SJSA1 (cell line): ENCODE measurements at regions not wholly inside any gene's neighbourhood (a gene's known extent, or its start where the extent isn't known, plus 50 kb on each side); places are given as distances from the start of the nearest gene placed in this dataset.

Source experiments
- DNase-seq, 2 experiments: peaks; one replicate each; pipeline ENCODE4 v3.0.0-alpha.2; 2015 to 2020; ENCODE audit warnings: low spot score in 2 of 2, low read depth in 1 of 2
- H3K27ac ChIP-seq: fragments of 250-450 bp; sonication (Bioruptor Pico); 2 replicates; pipeline ENCODE4 v1.5.1; 2020; ENCODE audit warnings: mild to moderate bottlenecking, moderate library complexity
- H3K27me3 ChIP-seq: fragments of 250-450 bp; sonication (Bioruptor Pico); replicated peaks from 2 replicates; pipeline ENCODE4 v1.5.1; 2020; ENCODE audit warnings: mild to moderate bottlenecking, moderate library complexity
- H3K36me3 ChIP-seq: fragments of 250-450 bp; sonication (Bioruptor Pico); 2 replicates; pipeline ENCODE4 v1.5.1; 2020; ENCODE audit warnings: mild to moderate bottlenecking
- H3K4me1 ChIP-seq: fragments of 250-450 bp; sonication (Bioruptor Pico); replicated peaks from 2 replicates; pipeline ENCODE4 v1.6.1; 2021; ENCODE audit warnings: mild to moderate bottlenecking
- H3K4me3 ChIP-seq: fragments of 250-450 bp; sonication (Bioruptor Pico); 2 replicates; pipeline ENCODE4 v1.5.1; 2020; ENCODE audit warnings: mild to moderate bottlenecking
- H3K9me3 ChIP-seq: fragments of 250-450 bp; sonication (Bioruptor Pico); replicated peaks from 2 replicates; pipeline ENCODE4 v1.5.1; 2020; ENCODE audit warnings: mild to moderate bottlenecking

- no peaks in the 10 kb centered on the region for H3K9me3 ChIP-seq
- no peak overlapping the region for H3K27ac ChIP-seq
- no peaks in the 10 kb centered on the region for H3K36me3 ChIP-seq
- H3K4me1 ChIP-seq = 0 out of 2 replicates have a peak, but pooled peaks cover 4% of the 10 kb centered on the region
- no peaks in the 10 kb centered on the region for H3K27me3 ChIP-seq
- DNase-seq = no peak
- H3K4me3 ChIP-seq = no peak overlapping the region
These were observed 63.2 kb upstream of the CCDC190 start for GRCh38 chr1:162924179-162924578.

- H3K27ac ChIP-seq = no peak overlapping the region
- H3K27me3 ChIP-seq = no peaks in the 10 kb centered on the region
- no peak overlapping the region for H3K4me3 ChIP-seq
- H3K36me3 ChIP-seq = no peaks in the 10 kb centered on the region
- no peak for DNase-seq
- H3K4me1 ChIP-seq = 0 out of 2 replicates have a peak, but pooled peaks cover 4% of the 10 kb centered on the region
- H3K9me3 ChIP-seq = no peaks in the 10 kb centered on the region
These were observed 61.2 kb upstream of the CCDC190 start for GRCh38 chr1:162922201-162922600.

GRCh38 chr1:162921311-162921710 lies 60.3 kb upstream of the CCDC190 start:
- Histone ChIP-seq H3K27me3 (no peaks in the 10 kb centered on the region), H3K4me3 (no peak overlapping the region), H3K36me3 (no peaks in the 10 kb centered on the region), H3K9me3 (no peaks in the 10 kb centered on the region), H3K4me1 (peaks cover 9% of the 10 kb centered on the region; the same call in 1 of the 2 replicates), H3K27ac (no peak overlapping the region)
- DNase-seq = no peak

- DNase-seq = no peak
- Histone ChIP-seq H3K27ac (no peak overlapping the region), H3K27me3 (no peaks in the 10 kb centered on the region), H3K9me3 (no peaks in the 10 kb centered on the region), H3K4me3 (no peak overlapping the region), H3K36me3 (no peaks in the 10 kb centered on the region), H3K4me1 (peaks cover 9% of the 10 kb centered on the region; the same call in 1 of the 2 replicates)
These were observed 58.1 kb upstream of the CCDC190 start for GRCh38 chr1:162919034-162919433.

GRCh38 chr1:162918151-162918754 lies 57.3 kb upstream of the CCDC190 start:
- Histone ChIP-seq H3K36me3 (no peaks in the 10 kb centered on the region), H3K27me3 (no peaks in the 10 kb centered on the region), H3K4me1 (peaks cover 9% of the 10 kb centered on the region; the same call in 1 of the 2 replicates), H3K27ac (no peak overlapping the region), H3K4me3 (no peak overlapping the region), H3K9me3 (no peaks in the 10 kb centered on the region)
- no peak for DNase-seq

GRCh38 chr1:162916821-162917613 lies 56.0 kb upstream of the CCDC190 start:
- DNase-seq = no peak
- H3K27me3 ChIP-seq = no peaks in the 10 kb centered on the region
- no peaks in the 10 kb centered on the region; the same call in 1 of the 2 replicates for H3K9me3 ChIP-seq
- H3K4me1 ChIP-seq = peaks cover 5% of the 10 kb centered on the region; the same call in 1 of the 2 replicates
- no peak overlapping the region for H3K27ac ChIP-seq
- H3K36me3 ChIP-seq = no peaks in the 10 kb centered on the region
- no peak overlapping the region for H3K4me3 ChIP-seq

GRCh38 chr1:162916407-162916806 lies 55.4 kb upstream of the CCDC190 start:
- Histone ChIP-seq H3K36me3 (no peaks in the 10 kb centered on the region), H3K27ac (no peak overlapping the region), H3K4me1 (peaks cover 5% of the 10 kb centered on the region; the same call in 1 of the 2 replicates), H3K4me3 (no peak overlapping the region), H3K9me3 (peaks cover 4% of the 10 kb centered on the region), H3K27me3 (no peaks in the 10 kb centered on the region)
- DNase-seq = peak in 1 of 2 experiments; percentile 29

- Histone ChIP-seq H3K27me3 (no peaks in the 10 kb centered on the region), H3K36me3 (no peaks in the 10 kb centered on the region), H3K4me1 (peaks cover 5% of the 10 kb centered on the region; the same call in 1 of the 2 replicates), H3K9me3 (peaks cover 4% of the 10 kb centered on the region), H3K4me3 (no peak overlapping the region), H3K27ac (no peak overlapping the region)
- DNase-seq = no peak
These were observed 53.6 kb upstream of the CCDC190 start for GRCh38 chr1:162914601-162915000.

- DNase-seq = no peak
These were observed 52.4 kb upstream of the CCDC190 start for GRCh38 chr1:162913345-162913744.

GRCh38 chr1:162912061-162912667 lies 51.2 kb upstream of the CCDC190 start:
- no peak for DNase-seq
- Histone ChIP-seq H3K9me3 (peaks cover 4% of the 10 kb centered on the region), H3K4me3 (no peak overlapping the region), H3K27me3 (no peaks in the 10 kb centered on the region), H3K4me1 (peaks cover 23% of the 10 kb centered on the region), H3K36me3 (no peaks in the 10 kb centered on the region), H3K27ac (no peak overlapping the region)

More at GRCh38 chr1:162913345-162913744, 52.4 kb upstream of the CCDC190 start:
- H3K4me3 ChIP-seq = no peak overlapping the region
- no peak overlapping the region for H3K27ac ChIP-seq
- no peaks in the 10 kb centered on the region for H3K36me3 ChIP-seq
- no peaks in the 10 kb centered on the region for H3K27me3 ChIP-seq
- peaks cover 16% of the 10 kb centered on the region for H3K4me1 ChIP-seq
- peaks cover 4% of the 10 kb centered on the region for H3K9me3 ChIP-seq
